Muscle layer of duodenum (tissue), 2 donors: ENCODE measurements at regions not wholly inside any gene's neighbourhood (a gene's known extent, or its start where the extent isn't known, plus 50 kb on each side); places are given as distances from the start of the nearest gene placed in this dataset.
"Not testable (repeated sequence)": the region's sequence is repeated elsewhere in the genome, so short reads cannot be mapped to it uniquely, and the experiment has no call there.

Experiments
- H3K27ac ChIP-seq: one replicate; pipeline ENCODE4 v1.7.0; 2013; ENCODE audit warnings: mild to moderate bottlenecking, low read length
- H3K27me3 ChIP-seq: one replicate; pipeline ENCODE4 v1.7.0; 2013; ENCODE audit warnings: low read depth, mild to moderate bottlenecking, control low read depth, low read length
- H3K36me3 ChIP-seq, 2 donors: one replicate each; pipeline ENCODE4 v1.7.0; 2013; ENCODE audit warnings: low read length in 2 of 2, control low read depth in 1 of 2, mild to moderate bottlenecking in 1 of 2; ENCODE audit not compliant: insufficient read depth in 2 of 2, control insufficient read depth in 1 of 2
- H3K4me1 ChIP-seq, 2 donors: one replicate each; pipeline ENCODE4 v1.7.0; 2013; ENCODE audit warnings: low read length in 2 of 2, mild to moderate bottlenecking in 2 of 2, control low read depth in 1 of 2, moderate library complexity in 1 of 2; ENCODE audit not compliant: insufficient read depth in 2 of 2, control insufficient read depth in 1 of 2
- H3K4me3 ChIP-seq, 2 donors: one replicate each; pipeline ENCODE4 v1.7.0; 2013; ENCODE audit warnings: low read length in 2 of 2, low read depth in 1 of 2, mild to moderate bottlenecking in 1 of 2
- H3K9me3 ChIP-seq, 2 donors: one replicate each; pipeline ENCODE4 v1.7.0; 2013; ENCODE audit warnings: low read length in 2 of 2, control low read depth in 1 of 2, mild to moderate bottlenecking in 1 of 2; ENCODE audit not compliant: control insufficient read depth in 1 of 2
- donor health status: healthy.

- Histone ChIP-seq H3K27me3 (no peaks in the 10 kb centered on the region), H3K9me3 (no peaks in the 10 kb centered on the region), H3K4me1 (peaks cover 0 to 2% of the 10 kb centered on the region in 2 donors), H3K27ac (no peak overlapping the region), H3K4me3 (no peak overlapping the region), H3K36me3 (no peaks in the 10 kb centered on the region)
Observed at GRCh38 chr3:70488131-70488530, 175.7 kb upstream of the MDFIC2 start.

- no peak overlapping the region for H3K27ac ChIP-seq
- H3K4me3 ChIP-seq = no peak overlapping the region
- no peaks in the 10 kb centered on the region for H3K9me3 ChIP-seq
- H3K27me3 ChIP-seq = no peaks in the 10 kb centered on the region
- H3K4me1 ChIP-seq = peaks cover 0 to 2% of the 10 kb centered on the region in 2 donors
- H3K36me3 ChIP-seq = no peaks in the 10 kb centered on the region
Observed at GRCh38 chr3:70486414-70487017, 174.1 kb upstream of the MDFIC2 start.

- Histone ChIP-seq H3K27ac (no peak overlapping the region), H3K27me3 (no peaks in the 10 kb centered on the region), H3K4me1 (no peaks in the 10 kb centered on the region), H3K36me3 (no peaks in the 10 kb centered on the region), H3K9me3 (no peaks in the 10 kb centered on the region), H3K4me3 (no peak overlapping the region)
Observed at GRCh38 chr3:70476174-70476573, 163.7 kb upstream of the MDFIC2 start.

- H3K4me3 ChIP-seq = no peak overlapping the region
- H3K27ac ChIP-seq = no peak overlapping the region
- H3K36me3 ChIP-seq = no peaks in the 10 kb centered on the region
- H3K27me3 ChIP-seq = no peaks in the 10 kb centered on the region
- H3K4me1 ChIP-seq = no peaks in the 10 kb centered on the region
- no peaks in the 10 kb centered on the region for H3K9me3 ChIP-seq
Observed at GRCh38 chr3:70471464-70472342, 159.3 kb upstream of the MDFIC2 start.

- Histone ChIP-seq H3K27ac (no peak overlapping the region), H3K36me3 (no peaks in the 10 kb centered on the region), H3K4me1 (no peaks in the 10 kb centered on the region), H3K4me3 (no peak overlapping the region), H3K9me3 (no peaks in the 10 kb centered on the region), H3K27me3 (no peaks in the 10 kb centered on the region)
Observed at GRCh38 chr3:70466096-70466495, 153.7 kb upstream of the MDFIC2 start.

- no peak overlapping the region for H3K4me3 ChIP-seq
Observed at GRCh38 chr3:70464876-70465275, 152.4 kb upstream of the MDFIC2 start.

GRCh38 chr3:70464465-70464864, 152.0 kb upstream of the MDFIC2 start:
- Histone ChIP-seq H3K4me3 (no peak overlapping the region), H3K9me3 (no peaks in the 10 kb centered on the region), H3K27ac (no peak overlapping the region), H3K36me3 (no peaks in the 10 kb centered on the region), H3K4me1 (no peaks in the 10 kb centered on the region), H3K27me3 (no peaks in the 10 kb centered on the region)

More at GRCh38 chr3:70464876-70465275, 152.4 kb upstream of the MDFIC2 start:
- Histone ChIP-seq H3K36me3 (no peaks in the 10 kb centered on the region), H3K4me1 (no peaks in the 10 kb centered on the region), H3K27ac (no peak overlapping the region), H3K27me3 (no peaks in the 10 kb centered on the region), H3K9me3 (no peaks in the 10 kb centered on the region)

GRCh38 chr3:70450220-70450619, 137.8 kb upstream of the MDFIC2 start:
- not testable (repeated sequence) for H3K27me3 ChIP-seq, H3K27ac ChIP-seq, H3K9me3 ChIP-seq, H3K36me3 ChIP-seq, H3K4me3 ChIP-seq, H3K4me1 ChIP-seq

- H3K4me1 ChIP-seq, H3K27ac ChIP-seq, H3K36me3 ChIP-seq, H3K9me3 ChIP-seq, H3K4me3 ChIP-seq, H3K27me3 ChIP-seq: not testable (repeated sequence)
Observed at GRCh38 chr3:70435422-70435821, 123.0 kb upstream of the MDFIC2 start.

- Histone ChIP-seq H3K4me1 (no peaks in the 10 kb centered on the region), H3K9me3 (no peaks in the 10 kb centered on the region), H3K4me3 (no peak overlapping the region), H3K27me3 (no peaks in the 10 kb centered on the region), H3K36me3 (no peaks in the 10 kb centered on the region), H3K27ac (no peak overlapping the region)
Observed at GRCh38 chr3:70433091-70433490, 120.7 kb upstream of the MDFIC2 start.

GRCh38 chr3:70431911-70432310, 119.5 kb upstream of the MDFIC2 start:
- Histone ChIP-seq H3K27me3 (no peaks in the 10 kb centered on the region), H3K4me3 (no peak overlapping the region), H3K9me3 (no peaks in the 10 kb centered on the region), H3K27ac (no peak overlapping the region), H3K36me3 (no peaks in the 10 kb centered on the region), H3K4me1 (no peaks in the 10 kb centered on the region)
